RPMI8226 (cell line): ENCODE measurements at regions not wholly inside any gene's neighbourhood (a gene's known extent, or its start where the extent isn't known, plus 50 kb on each side); places are given as distances from the start of the nearest gene placed in this dataset.

ENCODE experiments used
- DNase-seq: peaks from one replicate; pipeline ENCODE4 v3.0.0-alpha.2; 2015

GRCh38 chr22:49180683-49181024 lies 647.0 kb downstream of the BRD1 start:
- no peak for DNase-seq

- DNase-seq = no peak
Measured at GRCh38 chr22:49179886-49180682, 647.6 kb downstream of the BRD1 start.

DNA sequence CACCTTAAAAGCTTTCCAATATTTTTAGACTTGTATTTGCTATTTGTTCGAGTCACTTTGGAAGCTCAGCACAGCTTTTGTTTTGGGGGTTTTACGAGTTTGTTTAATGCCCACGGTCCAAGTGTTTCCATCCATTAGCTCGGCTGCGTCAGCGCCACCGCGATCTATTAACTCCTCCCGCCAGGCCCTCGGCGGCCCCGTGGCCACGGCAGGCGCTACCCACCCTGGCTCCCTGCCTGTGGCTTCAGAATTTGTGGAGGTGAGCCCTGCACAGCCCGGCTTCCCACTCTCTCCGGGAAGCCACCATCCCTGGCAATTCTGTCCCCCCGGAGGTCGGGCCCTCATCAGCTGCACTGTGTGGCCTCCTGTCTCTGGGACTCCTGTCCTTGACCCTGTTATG lies 648.5 kb downstream of the BRD1 start:
- no peak for DNase-seq

- no peak for DNase-seq
Measured at GRCh38 chr22:49178246-49179005, 649.2 kb downstream of the BRD1 start.

DNA sequence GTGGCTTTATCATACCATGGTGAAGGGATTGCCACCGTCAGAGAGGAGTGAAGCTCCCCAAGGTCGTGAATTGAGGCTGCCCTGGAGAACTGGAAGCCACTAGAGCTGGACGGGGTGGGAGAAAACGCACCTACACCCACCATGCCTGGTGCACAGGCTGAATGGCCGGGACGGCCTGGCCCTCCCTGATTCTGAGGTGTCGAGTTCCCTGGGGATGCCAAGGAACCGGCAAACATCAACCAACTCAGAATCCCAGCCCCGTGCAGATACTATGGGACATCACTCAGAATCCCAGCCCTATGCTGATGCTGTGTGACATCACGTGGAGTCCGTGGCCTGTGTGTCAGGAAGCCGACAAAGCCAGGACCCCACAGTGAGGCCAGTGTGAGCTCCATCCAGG lies 650.0 kb downstream of the BRD1 start:
- no peak for DNase-seq

DNA sequence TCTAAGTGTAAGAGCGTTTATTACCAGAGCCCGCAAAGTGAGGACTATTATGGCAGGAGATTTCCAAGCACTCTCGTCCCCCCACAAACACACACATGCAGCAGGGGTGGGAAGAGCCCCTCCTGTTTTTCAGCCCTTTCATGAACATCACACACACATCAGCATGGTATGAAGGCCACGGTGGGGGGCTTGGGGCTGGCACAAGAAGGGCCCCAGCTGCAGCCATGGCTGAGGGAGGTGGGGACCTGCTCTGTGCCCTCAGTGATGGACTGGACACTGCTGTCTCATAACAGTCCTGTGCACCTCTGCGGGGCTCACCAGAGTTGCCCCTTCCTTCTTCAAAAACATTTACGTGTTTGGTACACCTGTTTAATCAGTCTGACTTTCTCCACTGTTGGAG lies 650.7 kb downstream of the BRD1 start:
- DNase-seq = no peak

- no peak for DNase-seq
Measured at GRCh38 chr22:49170053-49170452, 657.6 kb downstream of the BRD1 start.

GRCh38 chr22:49169074-49169744 lies 658.5 kb downstream of the BRD1 start:
- DNase-seq = no peak

GRCh38 chr22:49168219-49168813 lies 659.4 kb downstream of the BRD1 start:
- no peak for DNase-seq

GRCh38 chr22:49166746-49167145 lies 660.9 kb downstream of the BRD1 start:
- DNase-seq = no peak

DNA sequence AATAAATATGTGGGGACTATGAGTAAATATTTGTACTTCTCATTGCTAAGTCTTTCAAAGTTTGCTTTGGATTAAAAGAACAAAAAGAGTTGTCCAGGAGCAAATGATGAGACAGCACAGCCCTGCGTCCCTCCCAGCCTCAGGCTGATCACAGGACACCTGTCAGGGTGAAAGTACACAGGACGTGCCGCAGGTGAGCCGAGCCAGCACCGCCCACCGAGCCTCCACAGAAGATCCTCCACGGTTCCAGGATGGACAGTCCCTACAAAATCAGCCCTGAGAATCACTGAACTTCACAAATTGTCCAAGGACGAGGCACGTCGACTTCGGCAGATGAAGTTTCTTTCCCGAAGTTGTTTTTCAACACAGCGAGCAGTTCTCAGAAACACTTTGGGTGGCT lies 661.5 kb downstream of the BRD1 start:
- DNase-seq = no peak

DNA sequence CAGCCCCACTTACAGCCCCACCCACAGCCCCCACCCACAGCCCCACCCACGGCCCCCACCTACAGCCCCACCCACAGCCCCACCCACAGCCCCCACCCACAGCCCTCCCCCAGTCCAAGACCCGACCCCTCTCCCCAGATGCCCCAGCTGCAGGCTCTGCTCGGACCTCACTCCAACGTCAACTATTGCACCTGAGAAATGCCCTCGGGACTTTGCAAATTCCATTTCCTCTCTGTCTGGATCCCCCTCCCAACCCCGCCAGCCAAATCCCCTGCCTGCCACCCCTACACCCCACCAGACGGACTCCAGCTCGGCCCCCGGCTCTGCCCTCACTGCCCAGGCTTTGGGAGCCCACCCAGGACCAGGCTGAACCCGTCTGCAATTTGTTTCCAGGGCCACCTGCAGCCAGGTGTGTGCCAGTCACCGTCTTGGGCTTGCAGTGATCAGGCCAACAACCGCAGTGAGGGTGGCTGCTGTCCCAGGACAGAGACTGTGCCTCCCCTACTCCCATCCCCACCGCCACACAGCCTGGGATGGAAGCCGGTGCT lies 662.8 kb downstream of the BRD1 start:
- no peak for DNase-seq

- no peak for DNase-seq
Measured at GRCh38 chr22:49163960-49164690, 663.5 kb downstream of the BRD1 start.

GRCh38 chr22:49163258-49163959 lies 664.3 kb downstream of the BRD1 start:
- DNase-seq = no peak

- no peak for DNase-seq
Measured at GRCh38 chr22:49162841-49163240, 664.8 kb downstream of the BRD1 start.

- DNase-seq = no peak
Measured at GRCh38 chr22:49161002-49161850, 666.4 kb downstream of the BRD1 start.

DNA sequence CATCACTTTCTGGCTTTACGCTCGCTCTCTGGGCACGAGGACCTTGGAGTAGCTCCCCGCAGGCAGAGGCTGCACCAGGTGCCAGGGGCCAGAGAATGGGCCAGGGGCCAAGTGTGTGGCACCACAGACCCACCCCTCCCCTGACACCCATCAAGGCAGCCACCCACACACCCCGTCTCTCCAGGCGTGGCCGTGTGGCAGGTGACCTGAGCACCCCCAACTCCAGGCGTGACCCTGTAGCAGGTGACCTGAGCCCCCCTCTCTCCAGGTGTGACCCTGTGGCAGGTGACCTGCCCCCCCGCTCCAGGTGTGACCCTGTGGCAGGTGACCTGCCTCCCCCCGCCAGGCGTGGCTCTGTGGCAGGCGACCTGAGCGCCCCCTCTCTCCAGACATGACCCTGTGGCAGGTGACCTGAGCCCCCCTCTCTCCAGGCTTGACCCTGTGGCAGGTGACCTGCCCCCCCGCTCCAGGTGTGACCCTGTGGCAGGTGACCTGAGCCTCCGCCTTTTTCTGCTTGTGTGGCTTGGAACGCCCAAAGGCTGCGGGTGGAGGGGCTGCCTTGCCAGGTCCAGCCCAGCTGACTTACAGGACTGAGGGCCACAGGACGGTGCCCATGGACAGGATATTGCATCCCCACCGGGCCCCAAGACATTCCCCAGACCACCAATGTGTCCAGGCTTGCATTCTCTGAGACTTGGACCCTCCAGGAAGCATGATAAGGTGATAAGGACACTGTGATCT lies 667.2 kb downstream of the BRD1 start:
- peak; percentile 46 for DNase-seq

DNA sequence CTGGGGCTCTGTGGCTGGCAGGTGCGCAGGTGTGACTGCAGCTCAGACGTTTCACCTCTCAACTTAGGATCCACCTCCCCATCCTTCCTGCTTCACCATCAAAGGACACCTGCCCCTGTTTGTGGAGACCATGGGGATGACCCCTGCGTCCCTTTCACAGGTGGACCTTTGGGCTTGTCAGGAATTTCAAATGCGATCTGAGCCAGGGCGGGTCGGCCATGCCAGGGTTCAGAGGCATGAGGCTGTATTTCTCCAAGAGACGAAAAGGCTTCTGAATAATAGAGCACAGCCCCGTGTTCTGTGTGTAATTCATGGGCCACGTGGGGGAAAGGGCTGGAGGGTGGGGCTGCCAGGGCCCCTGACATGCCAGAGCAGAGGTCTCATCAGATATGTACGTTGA lies 668.0 kb downstream of the BRD1 start:
- no peak for DNase-seq

DNA sequence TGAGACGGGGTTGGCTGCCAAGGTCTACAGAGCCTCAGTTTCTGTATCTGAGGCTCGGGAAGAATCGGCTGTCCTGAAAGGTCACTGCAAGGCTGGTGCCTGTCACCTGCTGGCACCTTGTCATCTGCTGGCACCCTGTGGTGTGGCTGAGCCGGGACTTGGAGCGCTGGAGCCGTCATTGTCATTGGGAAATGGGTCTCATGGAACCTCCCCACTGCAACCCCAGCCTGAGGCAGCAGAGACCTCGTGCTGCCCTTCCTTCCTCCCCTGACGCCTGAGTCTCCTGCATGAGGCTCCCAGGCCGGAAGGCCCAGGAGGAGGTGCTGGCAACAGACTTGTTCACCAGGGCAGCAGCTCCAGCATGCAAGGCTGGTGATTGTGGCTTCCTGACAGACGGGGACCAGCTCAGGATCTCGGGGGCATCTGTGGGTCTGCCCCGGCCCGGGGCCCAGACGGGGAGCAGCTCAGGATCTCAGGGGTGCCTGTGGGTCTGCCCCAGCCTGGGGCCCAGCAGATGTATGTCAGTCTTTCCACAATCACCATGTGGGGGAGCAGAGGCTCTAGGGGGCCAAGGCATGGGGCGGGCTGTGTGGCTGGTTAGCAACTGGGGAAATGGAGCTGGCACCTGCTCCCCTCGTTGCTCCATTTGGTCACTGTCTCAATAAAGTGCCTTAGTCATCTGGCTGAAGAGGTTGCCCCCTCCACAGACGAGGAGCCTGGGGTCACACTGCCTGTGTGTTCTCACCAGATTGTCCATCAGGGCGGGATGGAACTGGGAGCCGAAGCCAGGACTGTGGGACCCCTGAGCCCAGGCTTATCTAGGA lies 668.7 kb downstream of the BRD1 start:
- DNase-seq = no peak
